Activated CD8-positive, alpha-beta memory T cell treated with anti-CD3 and anti-CD28 coated beads, Interleukin-2, amount 50 U/mL, for 24 hours (primary cell): ENCODE measurements at regions not wholly inside any gene's neighbourhood (a gene's known extent, or its start where the extent isn't known, plus 50 kb on each side); places are given as distances from the start of the nearest gene placed in this dataset.

Source experiments
- DNase-seq: peaks from one replicate; pipeline ENCODE4 v3.0.0-alpha.2; 2020; ENCODE audit errors: extremely low read depth

GRCh38 chr18:47547539-47548202 lies 296.2 kb upstream of the SKOR2 start:
- no peak for DNase-seq

GRCh38 chr18:47545613-47546012 lies 294.2 kb upstream of the SKOR2 start:
- no peak for DNase-seq

- DNase-seq, result no peak
Observed at GRCh38 chr18:47543080-47543479, 291.6 kb upstream of the SKOR2 start.

- no peak for DNase-seq
Observed at GRCh38 chr18:47542551-47542950, 291.1 kb upstream of the SKOR2 start.

GRCh38 chr18:47531717-47532116 lies 280.3 kb upstream of the SKOR2 start:
- DNase-seq, result no peak

GRCh38 chr18:47530695-47531094 lies 279.2 kb upstream of the SKOR2 start:
- no peak for DNase-seq

- no peak for DNase-seq
Observed at GRCh38 chr18:47528343-47528742, 276.9 kb upstream of the SKOR2 start.

GRCh38 chr18:47526147-47526546 lies 274.7 kb upstream of the SKOR2 start:
- no peak for DNase-seq

GRCh38 chr18:47522359-47522758 lies 270.9 kb upstream of the SKOR2 start:
- no peak for DNase-seq

GRCh38 chr18:47520263-47520662 lies 268.8 kb upstream of the SKOR2 start:
- DNase-seq, result no peak

- DNase-seq, result no peak
Observed at GRCh38 chr18:47519706-47520105, 268.2 kb upstream of the SKOR2 start.

- DNase-seq, result no peak
Observed at GRCh38 chr18:47519277-47519676, 267.8 kb upstream of the SKOR2 start.

- DNase-seq, result no peak
Observed at GRCh38 chr18:47513614-47514013, 262.2 kb upstream of the SKOR2 start.

- DNase-seq, result no peak
Observed at GRCh38 chr18:47512726-47513435, 261.4 kb upstream of the SKOR2 start.

- no peak for DNase-seq
Observed at GRCh38 chr18:47512056-47512455, 260.6 kb upstream of the SKOR2 start.

GRCh38 chr18:47510831-47511230 lies 259.4 kb upstream of the SKOR2 start:
- DNase-seq, result no peak

GRCh38 chr18:47507651-47508050 lies 256.2 kb upstream of the SKOR2 start:
- no peak for DNase-seq

GRCh38 chr18:47506897-47507296 lies 255.4 kb upstream of the SKOR2 start:
- no peak for DNase-seq

- DNase-seq, result no peak
Observed at GRCh38 chr18:47501946-47502345, 250.5 kb upstream of the SKOR2 start.

- DNase-seq, result no peak
Observed at GRCh38 chr18:47500930-47501329, 249.5 kb upstream of the SKOR2 start.

- DNase-seq, result no peak
Observed at GRCh38 chr18:47492691-47493090, 241.2 kb upstream of the SKOR2 start.

- no peak for DNase-seq
Observed at GRCh38 chr18:47490882-47491281, 239.4 kb upstream of the SKOR2 start.

GRCh38 chr18:47485221-47485797 lies 233.8 kb upstream of the SKOR2 start:
- no peak for DNase-seq
